H9 (cell line): ENCODE measurements at regions not wholly inside any gene's neighbourhood (a gene's known extent, or its start where the extent isn't known, plus 50 kb on each side); places are given as distances from the start of the nearest gene placed in this dataset.

Experiments used
- DNase-seq: peaks from one replicate; pipeline ENCODE4 v3.0.0-alpha.2; 2017
- H2AFZ ChIP-seq: one replicate; pipeline ENCODE4 v1.6.1; 2013; ENCODE audit warnings: mild to moderate bottlenecking, low read length, control low read depth, moderate library complexity
- H2AK5ac ChIP-seq: 2 replicates; pipeline ENCODE4 v1.6.1; 2013; ENCODE audit warnings: low read length, control low read depth, mixed read lengths; ENCODE audit not compliant: insufficient read length
- H2BK120ac ChIP-seq: one replicate; pipeline ENCODE4 v1.6.1; 2013; ENCODE audit warnings: low read depth, mild to moderate bottlenecking, low read length, control low read depth, inconsistent platforms; ENCODE audit not compliant: poor library complexity, severe bottlenecking
- H2BK12ac ChIP-seq: 2 replicates; pipeline ENCODE4 v1.6.1; 2013; ENCODE audit warnings: low read length, control low read depth, mixed read lengths, low read depth; ENCODE audit not compliant: insufficient read length
- H2BK15ac ChIP-seq: 2 replicates; pipeline ENCODE4 v1.6.1; 2013; ENCODE audit warnings: low read depth, low read length, control low read depth
- H2BK20ac ChIP-seq: one replicate; pipeline ENCODE4 v1.6.1; 2013; ENCODE audit warnings: low read depth, mild to moderate bottlenecking, low read length, control low read depth, inconsistent platforms; ENCODE audit not compliant: poor library complexity, severe bottlenecking
- H2BK5ac ChIP-seq: 2 replicates; pipeline ENCODE4 v1.6.1; 2013; ENCODE audit warnings: low read length, control low read depth, mixed read lengths; ENCODE audit not compliant: insufficient read length
- H3K14ac ChIP-seq: 2 replicates; pipeline ENCODE4 v1.6.1; 2013; ENCODE audit warnings: low read length, control low read depth; ENCODE audit not compliant: insufficient read depth
- H3K18ac ChIP-seq: 2 replicates; pipeline ENCODE4 v1.6.1; 2013; ENCODE audit warnings: low read depth, mild to moderate bottlenecking, mixed read lengths, low read length, control low read depth; ENCODE audit not compliant: insufficient read length
- H3K23ac ChIP-seq: 2 replicates; pipeline ENCODE4 v1.6.1; 2013; ENCODE audit warnings: low read length, control low read depth, mixed read lengths, low read depth; ENCODE audit not compliant: insufficient read length
- H3K23me2 ChIP-seq: 2 replicates; pipeline ENCODE4 v1.6.1; 2013; ENCODE audit warnings: low read depth, mild to moderate bottlenecking, mixed read lengths, low read length, control low read depth; ENCODE audit not compliant: insufficient read length, poor library complexity, severe bottlenecking
- H3K27ac ChIP-seq: 2 replicates; pipeline ENCODE4 v1.5.1; 2013; ENCODE audit warnings: low read length, control low read depth, mixed read lengths, low read depth; ENCODE audit not compliant: insufficient read length
- H3K27me3 ChIP-seq: 2 replicates; pipeline ENCODE4 v1.6.1; 2013; ENCODE audit warnings: low read length, control low read depth, inconsistent platforms; ENCODE audit not compliant: insufficient read depth
- H3K4ac ChIP-seq: 2 replicates; pipeline ENCODE4 v1.6.1; 2013; ENCODE audit warnings: low read depth, mild to moderate bottlenecking, control low read depth, inconsistent platforms, low read length, moderate library complexity
- H3K4me1 ChIP-seq: 2 replicates; pipeline ENCODE4 v1.6.1; 2013; ENCODE audit warnings: low read length, control low read depth, inconsistent platforms; ENCODE audit not compliant: insufficient read depth
- H3K4me2 ChIP-seq: 2 replicates; pipeline ENCODE4 v1.6.1; 2013; ENCODE audit warnings: low read length, control low read depth, mixed read lengths; ENCODE audit not compliant: insufficient read length, insufficient read depth
- H3K56ac ChIP-seq: 2 replicates; pipeline ENCODE4 v1.6.1; 2013; ENCODE audit warnings: low read depth, mild to moderate bottlenecking, mixed read lengths, low read length, control low read depth; ENCODE audit not compliant: insufficient read length
- H3K79me1 ChIP-seq: 2 replicates; pipeline ENCODE4 v1.6.1; 2013; ENCODE audit warnings: low read depth, mild to moderate bottlenecking, moderate library complexity, low read length, control low read depth, inconsistent platforms; ENCODE audit not compliant: insufficient read depth, poor library complexity, severe bottlenecking
- H3K79me2 ChIP-seq: 2 replicates; pipeline ENCODE4 v1.6.1; 2013; ENCODE audit warnings: low read length, control low read depth, inconsistent platforms; ENCODE audit not compliant: insufficient read depth
- H3K9ac ChIP-seq: 2 replicates; pipeline ENCODE4 v1.6.1; 2013; ENCODE audit warnings: low read length, control low read depth, mixed read lengths; ENCODE audit not compliant: insufficient read length; ENCODE audit errors: extremely low read depth
- H3K9me3 ChIP-seq: one replicate; pipeline ENCODE4 v1.6.1; 2013; ENCODE audit warnings: low read depth, low read length, inconsistent platforms; ENCODE audit not compliant: control insufficient read depth
- H3T11ph ChIP-seq: one replicate; pipeline ENCODE4 v1.6.1; 2013; ENCODE audit warnings: mild to moderate bottlenecking, low read length, control low read depth, inconsistent platforms
- H4K20me1 ChIP-seq: one replicate; pipeline ENCODE4 v1.6.1; 2013; ENCODE audit not compliant: control insufficient read depth, insufficient read length, insufficient read depth
- H4K5ac ChIP-seq: 2 replicates; pipeline ENCODE4 v1.6.1; 2013; ENCODE audit warnings: low read depth, mild to moderate bottlenecking, mixed read lengths, low read length, control low read depth; ENCODE audit not compliant: insufficient read length
- H4K8ac ChIP-seq: replicated peaks from 2 replicates; pipeline ENCODE4 v1.6.1; 2013; ENCODE audit warnings: low read length, control low read depth, mixed read lengths, low read depth; ENCODE audit not compliant: insufficient read length
- H4K91ac ChIP-seq: 2 replicates; pipeline ENCODE4 v1.6.1; 2013; ENCODE audit warnings: low read depth, mild to moderate bottlenecking, moderate library complexity, mixed read lengths, low read length, control low read depth; ENCODE audit not compliant: insufficient read length
- H3K27ac Mint-ChIP-seq, 3 experiments: 2 replicates in 2 of 3; 3 replicates in 1 of 3; pipeline ENCODE4 v1.8.0; 2020 to 2021; ENCODE audit warnings: mixed read lengths in 3 of 3, mild to moderate bottlenecking in 1 of 3, moderate library complexity in 1 of 3
- H3K27me3 Mint-ChIP-seq: 2 replicates; pipeline ENCODE4 v1.8.0; 2021; ENCODE audit warnings: low read depth, mild to moderate bottlenecking, moderate library complexity, mixed read lengths
- H3K36me3 Mint-ChIP-seq, 3 experiments: 2 replicates in 2 of 3; 3 replicates in 1 of 3; pipeline ENCODE4 v1.8.0; 2020 to 2021; ENCODE audit warnings: low read depth in 3 of 3, mixed read lengths in 3 of 3; ENCODE audit not compliant: insufficient read depth in 1 of 3
- H3K4me1 Mint-ChIP-seq, 2 experiments: 2 replicates each; pipeline ENCODE4 v1.8.0; 2020; ENCODE audit warnings: mixed read lengths in 2 of 2
- H3K4me3 Mint-ChIP-seq, 2 experiments: 2 replicates in 1 of 2; 3 replicates in 1 of 2; pipeline ENCODE4 v1.8.0; 2020 to 2021; ENCODE audit warnings: mild to moderate bottlenecking in 2 of 2, mixed read lengths in 2 of 2, moderate library complexity in 1 of 2
- H3K9me3 Mint-ChIP-seq, 2 experiments: 2 replicates in 1 of 2; 3 replicates in 1 of 2; pipeline ENCODE4 v1.8.0; 2020; ENCODE audit warnings: mild to moderate bottlenecking in 2 of 2, mixed read lengths in 2 of 2, moderate library complexity in 1 of 2
- TF ChIP-seq, protein P1 (sequence below): fragments of 200-600 bp; sonication (generic); conservative IDR thresholded peaks from 3 replicates; pipeline ENCODE4 v1.8.0; 2021; ENCODE audit warnings: antibody characterized with exemption, mild to moderate bottlenecking

DNA sequence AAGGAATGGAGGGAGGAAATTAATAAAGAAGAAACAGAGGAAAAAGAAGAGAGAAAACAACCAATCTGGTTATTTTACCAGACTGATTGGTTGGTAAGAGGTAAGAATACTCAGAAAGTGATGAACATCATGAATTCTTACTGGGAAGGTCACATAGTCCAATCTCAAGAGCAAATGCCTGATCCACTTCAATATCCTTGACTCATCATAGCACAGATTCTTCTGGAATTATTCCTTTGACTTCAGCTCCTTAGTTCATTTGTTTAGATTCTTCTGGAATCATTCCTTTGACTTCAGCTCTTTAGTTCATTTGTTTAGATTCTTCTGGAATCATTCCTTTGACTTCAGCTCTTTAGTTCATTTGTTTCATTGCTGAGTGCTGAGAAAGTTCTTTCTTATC is 2030.6 kb upstream of the CELF4 start:
- Histone ChIP-seq H2BK5ac (no peak overlapping the region), H2BK20ac (no peak overlapping the region), H3K79me1 (no peaks in the 10 kb centered on the region), H3K79me2 (no peaks in the 10 kb centered on the region), H2AFZ (no peak overlapping the region), H3K9ac (no peak overlapping the region), H2AK5ac (no peak overlapping the region), H2BK15ac (no peak overlapping the region), H3K27me3 (no peaks in the 10 kb centered on the region), H4K8ac (no peak overlapping the region), H2BK120ac (no peak overlapping the region), H3K4ac (no peak overlapping the region), H3K27ac (no peak overlapping the region), H3K23ac (no peak overlapping the region), H3K14ac (no peak overlapping the region), H3K56ac (no peak overlapping the region), H2BK12ac (no peak overlapping the region), H3K4me2 (no peak overlapping the region), H4K91ac (no peak overlapping the region), H3K23me2 (no peaks in the 10 kb centered on the region), H3K4me1 (peaks cover 5% of the 10 kb centered on the region; the same call in 1 of the 2 replicates), H4K20me1 (no peaks in the 10 kb centered on the region), H3T11ph (no peak overlapping the region), H4K5ac (no peak overlapping the region), H3K9me3 (no peaks in the 10 kb centered on the region), H3K18ac (no peak overlapping the region)
- DNase-seq: no peak
- peaks cover 8 to 9% of the 10 kb centered on the region in 2 experiments; a peak in 3 of 5 replicates for H3K9me3 Mint-ChIP-seq
- H3K4me3 Mint-ChIP-seq: no peak overlapping the region
- no peaks in the 10 kb centered on the region for H3K27me3 Mint-ChIP-seq
- H3K36me3 Mint-ChIP-seq: peaks cover 8 to 31% (median 18%) of the 10 kb centered on the region in 3 experiments
- TF ChIP-seq, protein P1, sequence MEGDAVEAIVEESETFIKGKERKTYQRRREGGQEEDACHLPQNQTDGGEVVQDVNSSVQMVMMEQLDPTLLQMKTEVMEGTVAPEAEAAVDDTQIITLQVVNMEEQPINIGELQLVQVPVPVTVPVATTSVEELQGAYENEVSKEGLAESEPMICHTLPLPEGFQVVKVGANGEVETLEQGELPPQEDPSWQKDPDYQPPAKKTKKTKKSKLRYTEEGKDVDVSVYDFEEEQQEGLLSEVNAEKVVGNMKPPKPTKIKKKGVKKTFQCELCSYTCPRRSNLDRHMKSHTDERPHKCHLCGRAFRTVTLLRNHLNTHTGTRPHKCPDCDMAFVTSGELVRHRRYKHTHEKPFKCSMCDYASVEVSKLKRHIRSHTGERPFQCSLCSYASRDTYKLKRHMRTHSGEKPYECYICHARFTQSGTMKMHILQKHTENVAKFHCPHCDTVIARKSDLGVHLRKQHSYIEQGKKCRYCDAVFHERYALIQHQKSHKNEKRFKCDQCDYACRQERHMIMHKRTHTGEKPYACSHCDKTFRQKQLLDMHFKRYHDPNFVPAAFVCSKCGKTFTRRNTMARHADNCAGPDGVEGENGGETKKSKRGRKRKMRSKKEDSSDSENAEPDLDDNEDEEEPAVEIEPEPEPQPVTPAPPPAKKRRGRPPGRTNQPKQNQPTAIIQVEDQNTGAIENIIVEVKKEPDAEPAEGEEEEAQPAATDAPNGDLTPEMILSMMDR: no peak
- no peak overlapping the region for H3K27ac Mint-ChIP-seq
- peaks cover 39 to 46% of the 10 kb centered on the region in 2 experiments for H3K4me1 Mint-ChIP-seq
